Adrenal gland (tissue), 5 donors: ENCODE measurements at regions not wholly inside any gene's neighbourhood (a gene's known extent, or its start where the extent isn't known, plus 50 kb on each side); places are given as distances from the start of the nearest gene placed in this dataset.

Experiments
- CTCF ChIP-seq, 6 experiments: fragments of 450-650 bp in 4 of 6; fragments of 200-600 bp in 2 of 6; sonication (generic) in 1 of 6; IDR thresholded peaks; 1 replicate in 5 of 6; 2 replicates in 1 of 6; pipeline versions ENCODE4 v1.5.1 to v1.8.0; 2016 to 2021; ENCODE audit warnings: antibody characterized with exemption in 6 of 6, mild to moderate bottlenecking in 2 of 6, moderate library complexity in 1 of 6
- POLR2A ChIP-seq, 2 donors: fragments of 450-650 bp; IDR thresholded peaks; one replicate each; pipeline ENCODE4 v1.6.1; 2017; ENCODE audit warnings: antibody characterized with exemption in 2 of 2, mild to moderate bottlenecking in 2 of 2, moderate library complexity in 1 of 2
- donor health status: DM: no; HTN: no; CAD: no.

DNA sequence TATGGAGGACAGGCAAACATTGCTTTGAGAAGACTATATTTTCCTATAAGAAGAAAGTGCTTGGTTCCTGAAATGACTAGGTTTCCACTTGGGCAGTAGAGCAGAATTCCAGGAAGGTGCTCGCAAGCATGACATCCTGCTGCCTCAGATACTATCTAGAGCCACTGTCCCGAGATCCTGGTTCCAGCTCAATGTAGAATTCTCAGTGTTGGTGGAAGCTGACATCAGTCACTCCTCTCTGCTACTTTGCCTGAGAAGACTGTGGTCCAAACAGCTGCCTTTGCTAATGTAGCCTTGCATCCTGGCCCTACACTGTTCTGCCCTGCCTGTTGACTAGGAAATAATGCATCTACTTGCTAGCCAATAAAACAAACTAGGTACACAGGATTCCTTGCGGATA lies 50.0 kb upstream of the ITGA6 start:
- TF ChIP-seq CTCF (IDR thresholded peaks at IDR 0.05) (no peak), POLR2A (IDR thresholded peaks at IDR 0.05) (no peak)
